Parathyroid adenoma (tissue), 2 donors: ENCODE measurements at regions not wholly inside any gene's neighbourhood (a gene's known extent, or its start where the extent isn't known, plus 50 kb on each side); places are given as distances from the start of the nearest gene placed in this dataset.

ENCODE experiments used
- H2AFZ ChIP-seq: fragments of 300-600 bp; sonication (generic); one replicate; pipeline ENCODE4 v1.7.0; 2017; ENCODE audit warnings: antibody characterized with exemption, mild to moderate bottlenecking
- H3K27ac ChIP-seq: fragments of 300-600 bp; sonication (generic); one replicate; pipeline ENCODE4 v1.7.0; 2017
- H3K27me3 ChIP-seq: fragments of 300-600 bp; sonication (generic); one replicate; pipeline ENCODE4 v1.7.0; 2017; ENCODE audit warnings: low read length; ENCODE audit not compliant: control insufficient read depth, insufficient read depth
- H3K36me3 ChIP-seq: fragments of 300-600 bp; sonication (generic); one replicate; pipeline ENCODE4 v1.7.0; 2017; ENCODE audit warnings: low read length; ENCODE audit not compliant: control insufficient read depth, insufficient read depth
- H3K4me1 ChIP-seq: fragments of 300-600 bp; sonication (generic); one replicate; pipeline ENCODE4 v1.7.0; 2017; ENCODE audit warnings: control low read depth
- H3K4me2 ChIP-seq: fragments of 300-600 bp; sonication (generic); one replicate; pipeline ENCODE4 v1.7.0; 2017; ENCODE audit warnings: low read length
- H3K4me3 ChIP-seq: fragments of 300-600 bp; sonication (generic); one replicate; pipeline ENCODE4 v1.7.0; 2017; ENCODE audit warnings: low read depth, low read length
- H3K79me2 ChIP-seq: fragments of 300-600 bp; sonication (generic); one replicate; pipeline ENCODE4 v1.7.0; 2017; ENCODE audit warnings: control low read depth
- H3K9ac ChIP-seq: fragments of 300-600 bp; sonication (generic); one replicate; pipeline ENCODE4 v1.7.0; 2017; ENCODE audit warnings: mild to moderate bottlenecking
- H3K9me3 ChIP-seq: fragments of 300-600 bp; sonication (generic); one replicate; pipeline ENCODE4 v1.7.0; 2017; ENCODE audit warnings: low read length; ENCODE audit not compliant: control insufficient read depth
- TF ChIP-seq, protein P1 (sequence below): fragments of 300-600 bp; sonication (generic); IDR thresholded peaks from one replicate; pipeline ENCODE4 v1.7.0; 2017; ENCODE audit warnings: antibody characterized with exemption, mild to moderate bottlenecking
- donor health status: primary hyperparathyroidism.

DNA sequence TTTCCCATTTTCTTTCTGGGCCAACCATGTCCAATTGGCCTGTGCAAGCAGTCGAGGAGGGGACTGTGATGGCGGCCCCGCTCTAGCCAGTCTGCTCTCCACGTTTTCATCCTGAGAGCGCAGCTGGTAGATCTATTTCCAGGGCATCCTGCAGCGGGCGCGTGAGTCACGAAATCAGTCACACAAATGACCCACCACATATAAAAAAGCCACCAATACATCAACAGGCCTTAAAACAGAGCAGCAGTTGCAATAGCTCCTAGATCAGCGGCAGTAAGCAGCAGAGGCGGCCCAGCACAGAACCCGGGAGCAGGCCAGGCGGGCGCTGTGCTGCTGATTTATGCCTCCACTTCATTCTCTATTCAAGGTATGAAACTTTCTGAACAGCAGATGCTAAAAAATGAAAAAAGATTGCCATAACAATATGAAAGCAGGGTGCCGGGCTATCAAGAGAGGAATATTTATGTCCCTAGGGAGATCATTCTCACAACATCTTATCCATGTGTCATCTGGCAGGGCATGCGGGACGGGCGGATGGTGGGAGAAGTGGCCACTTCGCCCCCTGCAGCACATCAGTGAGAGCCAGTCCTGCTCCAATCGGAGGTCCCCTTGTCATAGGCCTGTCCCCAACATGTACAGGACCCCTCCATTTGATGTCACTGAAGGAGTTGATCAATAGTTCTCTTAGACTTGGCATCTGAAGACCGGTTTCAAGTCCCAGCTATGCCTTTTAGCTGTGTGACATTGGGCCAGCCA lies 98.0 kb upstream of the GPR26 start:
- Histone ChIP-seq H3K9me3 (no peaks in the 10 kb centered on the region), H3K4me3 (no peak overlapping the region), H3K36me3 (no peaks in the 10 kb centered on the region), H3K27ac (no peak overlapping the region), H3K79me2 (no peaks in the 10 kb centered on the region), H2AFZ (no peak overlapping the region), H3K4me2 (no peak overlapping the region), H3K4me1 (no peaks in the 10 kb centered on the region), H3K9ac (no peak overlapping the region), H3K27me3 (no peaks in the 10 kb centered on the region)
- TF ChIP-seq, protein P1, sequence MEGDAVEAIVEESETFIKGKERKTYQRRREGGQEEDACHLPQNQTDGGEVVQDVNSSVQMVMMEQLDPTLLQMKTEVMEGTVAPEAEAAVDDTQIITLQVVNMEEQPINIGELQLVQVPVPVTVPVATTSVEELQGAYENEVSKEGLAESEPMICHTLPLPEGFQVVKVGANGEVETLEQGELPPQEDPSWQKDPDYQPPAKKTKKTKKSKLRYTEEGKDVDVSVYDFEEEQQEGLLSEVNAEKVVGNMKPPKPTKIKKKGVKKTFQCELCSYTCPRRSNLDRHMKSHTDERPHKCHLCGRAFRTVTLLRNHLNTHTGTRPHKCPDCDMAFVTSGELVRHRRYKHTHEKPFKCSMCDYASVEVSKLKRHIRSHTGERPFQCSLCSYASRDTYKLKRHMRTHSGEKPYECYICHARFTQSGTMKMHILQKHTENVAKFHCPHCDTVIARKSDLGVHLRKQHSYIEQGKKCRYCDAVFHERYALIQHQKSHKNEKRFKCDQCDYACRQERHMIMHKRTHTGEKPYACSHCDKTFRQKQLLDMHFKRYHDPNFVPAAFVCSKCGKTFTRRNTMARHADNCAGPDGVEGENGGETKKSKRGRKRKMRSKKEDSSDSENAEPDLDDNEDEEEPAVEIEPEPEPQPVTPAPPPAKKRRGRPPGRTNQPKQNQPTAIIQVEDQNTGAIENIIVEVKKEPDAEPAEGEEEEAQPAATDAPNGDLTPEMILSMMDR, result no peak

DNA sequence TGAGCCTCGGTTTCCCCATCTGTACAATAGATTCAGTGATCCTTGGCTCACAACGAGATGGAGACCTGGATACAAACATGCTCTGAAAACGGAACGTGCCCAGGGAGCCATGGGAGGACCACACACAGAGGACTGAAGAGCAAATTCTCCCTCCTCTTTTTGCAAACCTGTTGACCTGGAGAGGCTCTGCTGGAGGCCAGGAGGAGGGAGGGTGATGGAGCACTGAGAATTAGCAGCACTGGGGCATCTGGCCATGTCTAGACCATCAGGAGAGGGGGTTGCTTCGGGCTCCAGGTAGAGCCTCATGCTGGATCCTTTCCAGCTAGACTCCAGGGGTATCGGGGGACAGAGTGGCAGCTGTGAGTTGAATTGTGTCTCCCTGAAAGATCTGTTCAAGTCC lies 97.4 kb upstream of the GPR26 start:
- TF ChIP-seq, protein P1, result no peak
- H3K36me3 ChIP-seq, result no peaks in the 10 kb centered on the region
- no peak overlapping the region for H3K4me3 ChIP-seq
- H3K9ac ChIP-seq, result no peak overlapping the region
- H2AFZ ChIP-seq, result no peak overlapping the region
- H3K9me3 ChIP-seq, result no peaks in the 10 kb centered on the region
- H3K4me1 ChIP-seq, result no peaks in the 10 kb centered on the region
- no peak overlapping the region for H3K4me2 ChIP-seq
- H3K79me2 ChIP-seq, result no peaks in the 10 kb centered on the region
- H3K27me3 ChIP-seq, result no peaks in the 10 kb centered on the region
- H3K27ac ChIP-seq, result no peak overlapping the region

DNA sequence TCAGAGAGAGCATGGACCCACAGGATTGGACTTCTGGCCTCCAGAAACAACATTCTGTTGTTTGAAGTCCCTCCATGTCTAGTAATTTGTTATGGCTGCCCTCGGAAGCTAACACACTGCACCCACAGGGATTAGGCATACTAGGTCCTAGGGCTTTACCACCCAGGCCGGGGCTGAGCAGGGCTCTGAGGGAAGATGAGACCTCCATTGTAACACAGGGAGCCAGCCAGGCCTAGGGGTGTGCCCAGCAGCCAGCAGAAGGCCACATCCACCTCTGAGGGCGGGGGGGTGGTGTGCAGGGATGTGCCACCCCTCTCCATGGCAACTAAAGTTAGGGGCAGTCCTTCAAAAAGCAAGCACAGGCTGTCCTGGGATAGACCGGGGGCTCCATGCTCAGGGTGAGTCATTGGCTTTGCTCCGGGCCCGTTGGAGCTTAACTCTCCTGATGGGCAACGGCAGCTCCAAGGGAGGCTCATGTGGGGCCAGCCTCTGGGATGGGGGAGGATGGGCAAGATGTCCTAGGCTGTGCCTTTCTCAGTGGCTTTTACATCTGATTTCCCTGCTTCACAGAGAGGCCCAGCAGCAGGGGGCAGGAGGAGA lies 96.6 kb upstream of the GPR26 start:
- H3K27ac ChIP-seq, result no peak overlapping the region
- no peak overlapping the region for H3K9ac ChIP-seq
- no peaks in the 10 kb centered on the region for H3K9me3 ChIP-seq
- H3K4me1 ChIP-seq, result no peaks in the 10 kb centered on the region
- H3K36me3 ChIP-seq, result no peaks in the 10 kb centered on the region
- H3K27me3 ChIP-seq, result no peaks in the 10 kb centered on the region
- no peaks in the 10 kb centered on the region for H3K79me2 ChIP-seq
- H2AFZ ChIP-seq, result no peak overlapping the region
- H3K4me3 ChIP-seq, result no peak overlapping the region
- no peak overlapping the region for H3K4me2 ChIP-seq
- TF ChIP-seq, protein P1, result no peak

DNA sequence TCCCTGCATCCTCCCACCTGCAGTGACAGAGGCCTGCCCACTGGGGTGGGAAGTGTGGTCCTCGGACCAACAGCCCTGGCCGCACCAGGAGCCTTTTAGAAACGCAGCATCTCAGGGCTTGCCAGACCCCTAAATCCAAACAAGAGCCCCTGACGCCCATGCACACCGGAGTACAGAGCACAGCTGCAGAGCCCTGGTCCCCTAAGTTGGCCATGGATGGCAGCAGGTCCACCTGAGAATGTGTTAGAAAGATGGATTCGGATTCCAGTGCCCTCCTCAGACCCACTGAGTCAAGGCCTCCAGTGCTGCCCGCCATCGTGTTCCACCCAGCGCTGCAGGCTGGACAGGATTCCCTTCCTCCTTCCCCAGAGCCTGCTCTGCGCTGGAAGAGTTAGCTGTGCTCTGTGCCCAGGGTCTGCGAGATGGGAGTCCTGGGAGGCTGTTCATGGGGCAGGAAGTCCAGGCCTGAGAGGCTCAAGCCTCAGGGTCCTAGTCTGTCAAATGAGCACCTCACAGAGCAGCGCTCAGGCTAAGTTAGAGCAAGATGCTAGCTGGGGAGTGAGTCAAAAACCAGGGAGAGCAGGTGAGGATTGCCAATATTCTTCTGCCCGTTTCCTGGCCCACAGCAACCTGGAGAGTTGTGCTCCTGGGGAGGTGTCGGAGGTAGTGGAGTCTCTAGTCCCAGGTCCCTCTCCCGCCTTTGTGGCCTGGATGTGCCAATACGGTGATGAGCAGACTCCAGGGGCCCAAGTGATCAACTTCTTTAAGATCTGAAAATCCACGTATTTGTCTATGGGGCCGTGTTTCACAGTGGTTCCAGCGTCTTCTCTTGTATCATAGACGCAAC lies 95.9 kb upstream of the GPR26 start:
- H3K9me3 ChIP-seq, result no peaks in the 10 kb centered on the region
- no peak overlapping the region for H3K9ac ChIP-seq
- no peak overlapping the region for H3K4me2 ChIP-seq
- H3K27me3 ChIP-seq, result no peaks in the 10 kb centered on the region
- H2AFZ ChIP-seq, result no peak overlapping the region
- H3K79me2 ChIP-seq, result no peaks in the 10 kb centered on the region
- no peak overlapping the region for H3K27ac ChIP-seq
- no peaks in the 10 kb centered on the region for H3K36me3 ChIP-seq
- no peaks in the 10 kb centered on the region for H3K4me1 ChIP-seq
- no peak overlapping the region for H3K4me3 ChIP-seq
- TF ChIP-seq, protein P1, result no peak
